HAP-1 (cell line): ENCODE measurements at regions not wholly inside any gene's neighbourhood (a gene's known extent, or its start where the extent isn't known, plus 50 kb on each side); places are given as distances from the start of the nearest gene placed in this dataset.
"Not testable (repeated sequence)": the region's sequence is repeated elsewhere in the genome, so short reads cannot be mapped to it uniquely, and the experiment has no call there.

Source experiments
- DNase-seq, 2 experiments: peaks; one replicate each; pipeline ENCODE4 v3.0.0-alpha.2; 2016 to 2020; ENCODE audit warnings: low spot score in 2 of 2
- H3K27me3 ChIP-seq: fragments of 250-450 bp; sonication (Bioruptor Pico); 2 replicates; pipeline ENCODE4 v1.5.1; 2020; ENCODE audit warnings: low read depth, mild to moderate bottlenecking, moderate library complexity
- H3K36me3 ChIP-seq: fragments of 250-450 bp; sonication (Bioruptor Pico); replicated peaks from 2 replicates; pipeline ENCODE4 v1.5.1; 2020; ENCODE audit warnings: mild to moderate bottlenecking
- H3K4me1 ChIP-seq: fragments of 250-450 bp; sonication (Bioruptor Pico); 2 replicates; pipeline ENCODE4 v1.5.1; 2020; ENCODE audit warnings: mild to moderate bottlenecking
- H3K4me3 ChIP-seq: fragments of 250-450 bp; sonication (Bioruptor Pico); 2 replicates; pipeline ENCODE4 v1.5.1; 2020; ENCODE audit warnings: mild to moderate bottlenecking, moderate library complexity
- H3K9me3 ChIP-seq: fragments of 250-450 bp; sonication (Bioruptor Pico); 2 replicates; pipeline ENCODE4 v1.5.1; 2020; ENCODE audit warnings: mild to moderate bottlenecking, moderate library complexity
- in situ Hi-C: fragments of 300-500 bp; cut with MboI; formaldehyde crosslinking; loops from 3 replicates; pipeline ENCODE4 v1.14.3; 2020; ENCODE audit warnings: low sequenced_read_pairs, inconsistent platforms, mixed read lengths

- H3K9me3 ChIP-seq, H3K27me3 ChIP-seq, H3K36me3 ChIP-seq, H3K4me1 ChIP-seq, H3K4me3 ChIP-seq: not testable (repeated sequence)
- DNase-seq = peak; percentile 35 to 75
- in situ Hi-C loops = loop anchor here (25.0 kb wide), 1 partner anchor 98 kb away; no protein-coding TSS in a partner anchor
Measured at GRCh38 chr11:71638801-71639519, 56.3 kb upstream of the KRTAP5-11 start.

GRCh38 chr11:71639520-71639849, 56.8 kb upstream of the KRTAP5-11 start:
- DNase-seq = peak in 1 of 2 experiments; percentile 45

GRCh38 chr11:71639916-71640315, 57.2 kb upstream of the KRTAP5-11 start:
- H3K4me3 ChIP-seq = peak overlapping the region; percentile 9; the same call in 1 of the 2 replicates
- not testable (repeated sequence) for H3K27me3 ChIP-seq, H3K4me1 ChIP-seq, H3K9me3 ChIP-seq, H3K36me3 ChIP-seq, DNase-seq
- in situ Hi-C loops = loop anchor here (25.0 kb wide), 1 partner anchor 97 kb away; no protein-coding TSS in a partner anchor

More at GRCh38 chr11:71639520-71639849, 56.8 kb upstream of the KRTAP5-11 start:
- in situ Hi-C loops = loop anchor here (25.0 kb wide), 1 partner anchor 98 kb away; no protein-coding TSS in a partner anchor
- H3K4me3 ChIP-seq, H3K9me3 ChIP-seq, H3K27me3 ChIP-seq, H3K36me3 ChIP-seq, H3K4me1 ChIP-seq: not testable (repeated sequence)

GRCh38 chr11:71647078-71647477, 64.4 kb upstream of the KRTAP5-11 start:
- not testable (repeated sequence) for DNase-seq, H3K36me3 ChIP-seq, H3K9me3 ChIP-seq, H3K27me3 ChIP-seq, H3K4me3 ChIP-seq, H3K4me1 ChIP-seq
- in situ Hi-C loops = loop anchor here (25.0 kb wide), 1 partner anchor 90 kb away; no protein-coding TSS in a partner anchor

GRCh38 chr11:71652998-71653397, 70.3 kb upstream of the KRTAP5-11 start:
- H3K4me1 ChIP-seq, H3K27me3 ChIP-seq, DNase-seq, H3K36me3 ChIP-seq, H3K9me3 ChIP-seq, in situ Hi-C loops, H3K4me3 ChIP-seq: not testable (repeated sequence)

- H3K4me3 ChIP-seq, H3K4me1 ChIP-seq, H3K27me3 ChIP-seq, H3K9me3 ChIP-seq, H3K36me3 ChIP-seq, DNase-seq, in situ Hi-C loops: not testable (repeated sequence)
Measured at GRCh38 chr11:71654423-71654822, 71.7 kb upstream of the KRTAP5-11 start.

GRCh38 chr11:71655041-71655440, 72.4 kb upstream of the KRTAP5-11 start:
- H3K27me3 ChIP-seq, H3K4me3 ChIP-seq, DNase-seq, in situ Hi-C loops, H3K9me3 ChIP-seq, H3K36me3 ChIP-seq, H3K4me1 ChIP-seq: not testable (repeated sequence)

GRCh38 chr11:71656513-71656912, 73.8 kb upstream of the KRTAP5-11 start:
- H3K27me3 ChIP-seq, H3K4me3 ChIP-seq, H3K36me3 ChIP-seq, H3K4me1 ChIP-seq, DNase-seq, in situ Hi-C loops, H3K9me3 ChIP-seq: not testable (repeated sequence)

GRCh38 chr11:71664941-71665340, 82.3 kb upstream of the KRTAP5-11 start:
- DNase-seq, H3K4me1 ChIP-seq, H3K4me3 ChIP-seq, in situ Hi-C loops, H3K9me3 ChIP-seq, H3K36me3 ChIP-seq, H3K27me3 ChIP-seq: not testable (repeated sequence)

- H3K27me3 ChIP-seq, H3K36me3 ChIP-seq, H3K9me3 ChIP-seq, H3K4me1 ChIP-seq, in situ Hi-C loops, DNase-seq, H3K4me3 ChIP-seq: not testable (repeated sequence)
Measured at GRCh38 chr11:71698110-71698509, 115.4 kb upstream of the KRTAP5-11 start.

GRCh38 chr11:71698961-71699360, 116.3 kb upstream of the KRTAP5-11 start:
- peak in 1 of 2 experiments; percentile 11 for DNase-seq
- H3K4me1 ChIP-seq, in situ Hi-C loops, H3K36me3 ChIP-seq, H3K27me3 ChIP-seq, H3K4me3 ChIP-seq, H3K9me3 ChIP-seq: not testable (repeated sequence)

- DNase-seq, H3K4me1 ChIP-seq, H3K36me3 ChIP-seq, H3K27me3 ChIP-seq, H3K9me3 ChIP-seq, in situ Hi-C loops, H3K4me3 ChIP-seq: not testable (repeated sequence)
Measured at GRCh38 chr11:71701435-71702291, 119.0 kb upstream of the KRTAP5-11 start.

GRCh38 chr11:71705086-71705737, 122.5 kb upstream of the KRTAP5-11 start:
- H3K4me1 ChIP-seq, H3K4me3 ChIP-seq, DNase-seq, H3K36me3 ChIP-seq, H3K9me3 ChIP-seq, in situ Hi-C loops, H3K27me3 ChIP-seq: not testable (repeated sequence)
